SW 1271 (cell line): ENCODE measurements at regions not wholly inside any gene's neighbourhood (a gene's known extent, or its start where the extent isn't known, plus 50 kb on each side); places are given as distances from the start of the nearest gene placed in this dataset.

Experiments
- DNase-seq, 2 experiments: peaks; one replicate each; lab custom pipeline; 2025; lab: John Stamatoyannopoulos, UW

GRCh38 chr7:84624527-84624926 lies 429.9 kb upstream of the SEMA3A start:
- no peak for DNase-seq

- no peak for DNase-seq
These were observed 422.9 kb upstream of the SEMA3A start for GRCh38 chr7:84617265-84618030.

- DNase-seq: peak in 1 of 2 experiments; percentile 11
These were observed 420.4 kb upstream of the SEMA3A start for GRCh38 chr7:84614821-84615501.

GRCh38 chr7:84612981-84613681 lies 418.5 kb upstream of the SEMA3A start:
- DNase-seq: no peak

- no peak for DNase-seq
These were observed 416.8 kb upstream of the SEMA3A start for GRCh38 chr7:84611391-84611790.

- no peak for DNase-seq
These were observed 415.8 kb upstream of the SEMA3A start for GRCh38 chr7:84610390-84610789.

- no peak for DNase-seq
These were observed 410.7 kb upstream of the SEMA3A start for GRCh38 chr7:84605301-84605700.

- DNase-seq: no peak
These were observed 409.0 kb upstream of the SEMA3A start for GRCh38 chr7:84603545-84603944.

GRCh38 chr7:84595026-84595425 lies 400.4 kb upstream of the SEMA3A start:
- DNase-seq: no peak

GRCh38 chr7:84591897-84592296 lies 397.3 kb upstream of the SEMA3A start:
- DNase-seq: no peak

GRCh38 chr7:84589012-84589411 lies 394.4 kb upstream of the SEMA3A start:
- no peak for DNase-seq

- no peak for DNase-seq
These were observed 388.7 kb upstream of the SEMA3A start for GRCh38 chr7:84583331-84583730.

- no peak for DNase-seq
These were observed 388.2 kb upstream of the SEMA3A start for GRCh38 chr7:84582747-84583146.

GRCh38 chr7:84578825-84579224 lies 384.2 kb upstream of the SEMA3A start:
- DNase-seq: no peak

GRCh38 chr7:84568781-84569180 lies 374.2 kb upstream of the SEMA3A start:
- DNase-seq: no peak

- no peak for DNase-seq
These were observed 370.9 kb upstream of the SEMA3A start for GRCh38 chr7:84565345-84566074.

- no peak for DNase-seq
These were observed 359.1 kb upstream of the SEMA3A start for GRCh38 chr7:84553711-84554110.

GRCh38 chr7:84549409-84549808 lies 354.8 kb upstream of the SEMA3A start:
- no peak for DNase-seq

GRCh38 chr7:84548366-84549365 lies 354.1 kb upstream of the SEMA3A start:
- peak in 1 of 2 experiments; percentile 49 for DNase-seq

GRCh38 chr7:84547331-84547730 lies 352.7 kb upstream of the SEMA3A start:
- no peak for DNase-seq

GRCh38 chr7:84546403-84546802 lies 351.8 kb upstream of the SEMA3A start:
- no peak for DNase-seq
